H1 (cell line): ENCODE measurements at regions not wholly inside any gene's neighbourhood (a gene's known extent, or its start where the extent isn't known, plus 50 kb on each side); places are given as distances from the start of the nearest gene placed in this dataset.

Experiments used
- CTCF ChIA-PET: fragments of 300-600 bp; sonication (Branson Sonifier 250); formaldehyde crosslinking; loops from one replicate; lab custom pipeline; 2021; ENCODE audit not compliant: partially characterized antibody; lab: Charles Lee
- POLR2A ChIA-PET: fragments of 300-600 bp; sonication (Branson Sonifier 250); formaldehyde crosslinking; loops from one replicate; lab custom pipeline; 2021; ENCODE audit warnings: inconsistent platforms; ENCODE audit not compliant: partially characterized antibody; lab: Charles Lee
- DNase-seq, 2 experiments: peaks; one replicate each; pipeline versions ENCODE4 v3.0.0 to v3.0.0-alpha.2; 2010 to 2022; ENCODE audit warnings: low spot score in 2 of 2, low read depth in 1 of 2, mixed read lengths in 1 of 2
- FAIRE-seq: peaks from 2 replicates; lab custom pipeline; 2011; peaks lifted over from hg19 to GRCh38; lab: Jason Lieb, UNC
- H2AFZ ChIP-seq: 2 replicates; pipeline ENCODE4 v1.8.1; 2012; ENCODE audit warnings: low read length, inconsistent platforms
- H2AK5ac ChIP-seq: 2 replicates; pipeline ENCODE4 v1.6.1; 2013; ENCODE audit warnings: low read depth, low read length
- H2BK120ac ChIP-seq: replicated peaks from 2 replicates; pipeline ENCODE3; 2013; ENCODE audit warnings: low read depth, low read length, inconsistent platforms
- H2BK12ac ChIP-seq: 2 replicates; pipeline ENCODE4 v1.6.1; 2013; ENCODE audit warnings: low read depth, low read length
- H2BK15ac ChIP-seq: 2 replicates; pipeline ENCODE4 v1.6.1; 2013; ENCODE audit warnings: low read length
- H2BK20ac ChIP-seq: 2 replicates; pipeline ENCODE4 v1.6.1; 2013; ENCODE audit warnings: low read length
- H2BK5ac ChIP-seq: 2 replicates; pipeline ENCODE4 v1.6.1; 2013; ENCODE audit warnings: low read depth, low read length
- H3K14ac ChIP-seq: 2 replicates; pipeline ENCODE4 v1.6.1; 2013; ENCODE audit warnings: inconsistent platforms; ENCODE audit not compliant: insufficient read length
- H3K18ac ChIP-seq: 2 replicates; pipeline ENCODE4 v1.6.1; 2013; ENCODE audit warnings: low read length; ENCODE audit errors: extremely low read depth
- H3K23ac ChIP-seq: 2 replicates; pipeline ENCODE4 v1.6.1; 2013; ENCODE audit warnings: inconsistent platforms; ENCODE audit not compliant: insufficient read length
- H3K23me2 ChIP-seq: 2 replicates; pipeline ENCODE4 v1.6.1; 2013; ENCODE audit warnings: low read depth, low read length
- H3K27ac ChIP-seq: 2 replicates; pipeline ENCODE4 v1.6.1; 2011; ENCODE audit warnings: low read depth, low read length, inconsistent platforms
- H3K27me3 ChIP-seq, 4 experiments: replicated peaks in 1 of 4; 1 replicate in 1 of 4; 2 replicates in 3 of 4; pipeline versions ENCODE4 v1.6.1 to v1.8.1; 2011 to 2013; ENCODE audit warnings: low read length in 3 of 4, mild to moderate bottlenecking in 3 of 4, inconsistent platforms in 2 of 4, mixed read lengths in 2 of 4, moderate library complexity in 1 of 4; ENCODE audit not compliant: control insufficient read depth in 3 of 4, insufficient read depth in 3 of 4; ENCODE audit errors: extremely low read depth in 1 of 4
- H3K36me3 ChIP-seq, 4 experiments: 2 replicates each; pipeline versions ENCODE4 v1.6.1 to v1.8.1; 2011 to 2013; ENCODE audit warnings: mild to moderate bottlenecking in 4 of 4, low read length in 3 of 4, moderate library complexity in 2 of 4, control low read depth in 1 of 4, inconsistent platforms in 1 of 4; ENCODE audit not compliant: insufficient read depth in 4 of 4, control insufficient read depth in 2 of 4
- H3K4ac ChIP-seq: replicated peaks from 2 replicates; pipeline ENCODE3; 2013; ENCODE audit warnings: low read length, low read depth, mixed read lengths, inconsistent platforms; ENCODE audit not compliant: insufficient read length
- H3K4me1 ChIP-seq, 4 experiments: replicated peaks in 1 of 4; 1 replicate in 1 of 4; 2 replicates in 3 of 4; pipeline versions ENCODE4 v1.6.1 to v1.8.1; 2011 to 2013; ENCODE audit warnings: low read length in 3 of 4, inconsistent platforms in 2 of 4, mixed read lengths in 1 of 4; ENCODE audit not compliant: insufficient read depth in 4 of 4, control insufficient read depth in 3 of 4
- H3K4me2 ChIP-seq, 2 experiments: 2 replicates each; pipeline versions ENCODE4 v1.6.1 to v1.8.1; 2011 to 2013; ENCODE audit warnings: low read depth in 2 of 2, low read length in 2 of 2, control low read depth in 1 of 2, inconsistent platforms in 1 of 2, mild to moderate bottlenecking in 1 of 2; ENCODE audit not compliant: insufficient read depth in 1 of 2
- H3K4me3 ChIP-seq, 4 experiments: fragments of 200-600, 300-600 bp in 1 of 4; sonication (generic), shearing (Covaris generic), sonication (Bioruptor Twin) in 1 of 4; 2 replicates each; pipeline versions ENCODE4 v1.5.1 to v1.8.1; 2011 to 2016; ENCODE audit warnings: low read length in 4 of 4, low read depth in 3 of 4, control low read depth in 2 of 4, inconsistent platforms in 2 of 4, mild to moderate bottlenecking in 2 of 4, mixed read lengths in 1 of 4, moderate library complexity in 1 of 4; ENCODE audit not compliant: insufficient read depth in 2 of 4; ENCODE audit errors: extremely low read depth in 1 of 4
- H3K56ac ChIP-seq: replicated peaks from 2 replicates; pipeline ENCODE3; 2013; ENCODE audit warnings: low read depth, mild to moderate bottlenecking, mixed read lengths, low read length, inconsistent platforms; ENCODE audit not compliant: insufficient read length
- H3K79me1 ChIP-seq: 2 replicates; pipeline ENCODE4 v1.6.1; 2013; ENCODE audit warnings: low read depth, low read length, control low read depth
- H3K79me2 ChIP-seq, 2 experiments: 2 replicates each; pipeline versions ENCODE4 v1.6.1 to v1.8.1; 2012 to 2013; ENCODE audit warnings: low read length in 2 of 2, mild to moderate bottlenecking in 2 of 2, inconsistent platforms in 1 of 2; ENCODE audit not compliant: insufficient read depth in 2 of 2, control insufficient read depth in 1 of 2
- H3K9ac ChIP-seq, 4 experiments: replicated peaks in 1 of 4; 1 replicate in 1 of 4; 2 replicates in 3 of 4; pipeline versions ENCODE4 v1.6.1 to v1.8.1; 2011 to 2013; ENCODE audit warnings: low read depth in 3 of 4, low read length in 3 of 4, control low read depth in 2 of 4, mild to moderate bottlenecking in 2 of 4, moderate library complexity in 2 of 4, inconsistent platforms in 1 of 4; ENCODE audit errors: extremely low read depth in 1 of 4
- H3K9me3 ChIP-seq, 2 experiments: 2 replicates each; pipeline versions ENCODE4 v1.6.1 to v1.8.1; 2012 to 2013; ENCODE audit warnings: mild to moderate bottlenecking in 2 of 2, moderate library complexity in 2 of 2, control low read depth in 1 of 2, inconsistent platforms in 1 of 2, low read depth in 1 of 2, low read length in 1 of 2, mixed read lengths in 1 of 2; ENCODE audit not compliant: insufficient read depth in 2 of 2
- H4K20me1 ChIP-seq, 2 experiments: replicated peaks in 1 of 2; 2 replicates each; pipeline versions ENCODE3 to v1.8.1; 2011 to 2013; ENCODE audit warnings: inconsistent platforms in 2 of 2, low read length in 2 of 2, mild to moderate bottlenecking in 1 of 2; ENCODE audit not compliant: insufficient read depth in 2 of 2, control insufficient read depth in 1 of 2
- H4K5ac ChIP-seq: 2 replicates; pipeline ENCODE4 v1.6.1; 2013; ENCODE audit warnings: low read length, low read depth, mixed read lengths, inconsistent platforms; ENCODE audit not compliant: insufficient read length
- H4K8ac ChIP-seq: 2 replicates; pipeline ENCODE4 v1.8.0; 2013; ENCODE audit warnings: mild to moderate bottlenecking, moderate library complexity, low read length, inconsistent platforms; ENCODE audit not compliant: insufficient read depth; ENCODE audit errors: extremely low read depth
- H4K91ac ChIP-seq: replicated peaks from 2 replicates; pipeline ENCODE3; 2013; ENCODE audit warnings: low read length, mixed read lengths, inconsistent platforms; ENCODE audit not compliant: insufficient read length
- CTCF ChIP-seq, 3 experiments: IDR thresholded peaks; 1 replicate in 2 of 3; 2 replicates in 1 of 3; pipeline versions ENCODE4 v1.5.1 to v1.6.1; 2011; ENCODE audit warnings: low read length in 3 of 3, mild to moderate bottlenecking in 3 of 3, inconsistent platforms in 2 of 3, low read depth in 1 of 3, moderate library complexity in 1 of 3; ENCODE audit not compliant: insufficient read depth in 1 of 3; ENCODE audit errors: control extremely low read depth in 1 of 3
- KDM1A ChIP-seq: fragments of 200-600, 300-600 bp; sonication (generic); IDR thresholded peaks from 2 replicates; pipeline ENCODE4 v1.7.1; 2016; ENCODE audit warnings: mild to moderate bottlenecking, low read length, borderline replicate concordance
- RAD21 ChIP-seq, 2 experiments: IDR thresholded peaks in 1 of 2; conservative IDR thresholded peaks in 1 of 2; 2 replicates each; pipeline ENCODE4 v1.6.1; 2011; ENCODE audit warnings: low read depth in 2 of 2, low read length in 2 of 2, improper control_type of control experiment in 1 of 2, inconsistent platforms in 1 of 2, mild to moderate bottlenecking in 1 of 2, moderate library complexity in 1 of 2
- TEAD4 ChIP-seq: IDR thresholded peaks from 2 replicates; pipeline ENCODE4 v1.6.1; 2012; ENCODE audit warnings: low read depth, low read length, inconsistent platforms, mixed read lengths
- WGBS, 2 experiments: shearing (Covaris generic) in 1 of 2; methylation state at CpG; one replicate each; pipeline versions ENCODE4 v1.1.6 to v1.1.7; 2013 to 2015; ENCODE audit warnings: low lambda C conversion rate in 2 of 2, mixed read lengths in 2 of 2, inconsistent platforms in 1 of 2, low coverage in 1 of 2, missing lambda C conversion rate in 1 of 2; ENCODE audit not compliant: insufficient replicate concordance in 2 of 2, insufficient coverage in 1 of 2, insufficient read length in 1 of 2; ENCODE audit errors: extremely low coverage in 1 of 2, missing lambda C conversion rate in 1 of 2; 5-methylcytosine and 5-hydroxymethylcytosine counted together

- H3K14ac ChIP-seq, result no peak overlapping the region
- no peak overlapping the region for H3K18ac ChIP-seq
- H3K4me1 ChIP-seq, result no peaks in the 10 kb centered on the region
- H3K23ac ChIP-seq, result no peak overlapping the region
- H3K79me2 ChIP-seq, result no peaks in the 10 kb centered on the region
- H3K23me2 ChIP-seq, result no peaks in the 10 kb centered on the region
- H3K4ac ChIP-seq, result no peak overlapping the region
- 84% methylated on average over 6 of the region's 7 CpGs; no CpG with 5 or more reads in 1 of the 2 experiments for WGBS, 2 experiments
- H3K9me3 ChIP-seq, result no peaks in the 10 kb centered on the region
- no peak overlapping the region for H3K56ac ChIP-seq
- no peak overlapping the region for H3K4me2 ChIP-seq
- peak; percentile 64; the same call in 1 of the 2 replicates for TF ChIP-seq TEAD4
- TF ChIP-seq CTCF (IDR thresholded peaks at IDR 0.05; ENCODE audit: control extremely low read depth in 1 of 3, insufficient read depth in 1 of 3, low read depth in 1 of 3, low read length in 3 of 3), result no peak
- TF ChIP-seq KDM1A, result peak; percentile 59; the same call in 1 of the 2 replicates
- TF ChIP-seq RAD21 (IDR thresholded peaks at IDR 0.05 in 1 of 2, conservative IDR thresholded peaks at IDR 0.05 in 1 of 2; ENCODE audit: low read depth in 2 of 2, low read length in 2 of 2), result no peak
- H3K36me3 ChIP-seq, result no peaks in the 10 kb centered on the region
- peaks cover 0 to 2% (median under 1%) of the 10 kb centered on the region in 4 experiments; a peak in 3 of 7 replicates for H3K27me3 ChIP-seq
- FAIRE-seq (no peak), DNase-seq (no peak)
- no peak overlapping the region for H3K9ac ChIP-seq
- no peak overlapping the region for H2BK12ac ChIP-seq
- no peak overlapping the region for H2AK5ac ChIP-seq
- no peak overlapping the region for H2BK120ac ChIP-seq
- POLR2A ChIA-PET, result no interaction called here
- H4K8ac ChIP-seq, result no peak overlapping the region
- H3K79me1 ChIP-seq, result no peaks in the 10 kb centered on the region
- CTCF ChIA-PET, result interaction anchor here (0.6 to 1.7 kb wide), 5 partner anchors 12 to 478 kb away, joined by 3 to 10 read pairs (median 5); no protein-coding TSS in a partner anchor
- H4K20me1 ChIP-seq, result no peaks in the 10 kb centered on the region
- H3K27ac ChIP-seq, result no peak overlapping the region
- H4K91ac ChIP-seq, result no peak overlapping the region
- H4K5ac ChIP-seq, result no peak overlapping the region
- no peak overlapping the region for H2BK15ac ChIP-seq
- H2AFZ ChIP-seq, result no peak overlapping the region
- H2BK5ac ChIP-seq, result no peak overlapping the region
- no peak overlapping the region for H2BK20ac ChIP-seq
- no peak overlapping the region for H3K4me3 ChIP-seq
Observed at GRCh38 chr11:64466115-64466718, 89.5 kb upstream of the SLC22A11 start.
